Ishikawa (cell line): ENCODE measurements at regions not wholly inside any gene's neighbourhood (a gene's known extent, or its start where the extent isn't known, plus 50 kb on each side); places are given as distances from the start of the nearest gene placed in this dataset.

Experiments used
- CEBPB ChIP-seq: IDR thresholded peaks from 2 replicates; pipeline ENCODE4 v1.6.1; 2012
- CREB1 ChIP-seq: IDR thresholded peaks from 2 replicates; pipeline ENCODE4 v1.6.1; 2012; ENCODE audit warnings: low read depth
- EGR1 ChIP-seq: IDR thresholded peaks from 2 replicates; pipeline ENCODE4 v1.6.1; 2012
- EP300 ChIP-seq: IDR thresholded peaks from 2 replicates; pipeline ENCODE4 v1.6.1; 2012; ENCODE audit warnings: borderline replicate concordance
- FOXM1 ChIP-seq: IDR thresholded peaks from 2 replicates; pipeline ENCODE4 v1.6.1; 2012; ENCODE audit warnings: low read depth, borderline replicate concordance
- MAX ChIP-seq: IDR thresholded peaks from 2 replicates; pipeline ENCODE4 v1.6.1; 2012
- NFIC ChIP-seq: IDR thresholded peaks from 2 replicates; pipeline ENCODE4 v1.6.1; 2012
- RAD21 ChIP-seq: IDR thresholded peaks from 2 replicates; pipeline ENCODE4 v1.6.1; 2012; ENCODE audit warnings: low read depth
- TAF1 ChIP-seq: IDR thresholded peaks from 2 replicates; pipeline ENCODE4 v1.6.1; 2012; ENCODE audit warnings: low read depth, mild to moderate bottlenecking
- TCF12 ChIP-seq: IDR thresholded peaks from 2 replicates; pipeline ENCODE4 v1.6.1; 2012; ENCODE audit warnings: low read depth
- TEAD4 ChIP-seq: IDR thresholded peaks from 2 replicates; pipeline ENCODE4 v1.6.1; 2012
- USF1 ChIP-seq: IDR thresholded peaks from 2 replicates; pipeline ENCODE4 v1.6.1; 2012
- YY1 ChIP-seq: IDR thresholded peaks from 2 replicates; pipeline ENCODE4 v1.6.1; 2012; ENCODE audit warnings: low read depth
- ZBTB7A ChIP-seq: IDR thresholded peaks from 2 replicates; pipeline ENCODE4 v1.6.1; 2012; ENCODE audit warnings: low read depth
- TF ChIP-seq, protein P1 (sequence below): IDR thresholded peaks from 2 replicates; pipeline ENCODE4 v1.6.1; 2012; ENCODE audit warnings: low read depth, mild to moderate bottlenecking

GRCh38 chr12:40431169-40431568 lies 206.4 kb downstream of the LRRK2 start:
- TF ChIP-seq, protein P1, sequence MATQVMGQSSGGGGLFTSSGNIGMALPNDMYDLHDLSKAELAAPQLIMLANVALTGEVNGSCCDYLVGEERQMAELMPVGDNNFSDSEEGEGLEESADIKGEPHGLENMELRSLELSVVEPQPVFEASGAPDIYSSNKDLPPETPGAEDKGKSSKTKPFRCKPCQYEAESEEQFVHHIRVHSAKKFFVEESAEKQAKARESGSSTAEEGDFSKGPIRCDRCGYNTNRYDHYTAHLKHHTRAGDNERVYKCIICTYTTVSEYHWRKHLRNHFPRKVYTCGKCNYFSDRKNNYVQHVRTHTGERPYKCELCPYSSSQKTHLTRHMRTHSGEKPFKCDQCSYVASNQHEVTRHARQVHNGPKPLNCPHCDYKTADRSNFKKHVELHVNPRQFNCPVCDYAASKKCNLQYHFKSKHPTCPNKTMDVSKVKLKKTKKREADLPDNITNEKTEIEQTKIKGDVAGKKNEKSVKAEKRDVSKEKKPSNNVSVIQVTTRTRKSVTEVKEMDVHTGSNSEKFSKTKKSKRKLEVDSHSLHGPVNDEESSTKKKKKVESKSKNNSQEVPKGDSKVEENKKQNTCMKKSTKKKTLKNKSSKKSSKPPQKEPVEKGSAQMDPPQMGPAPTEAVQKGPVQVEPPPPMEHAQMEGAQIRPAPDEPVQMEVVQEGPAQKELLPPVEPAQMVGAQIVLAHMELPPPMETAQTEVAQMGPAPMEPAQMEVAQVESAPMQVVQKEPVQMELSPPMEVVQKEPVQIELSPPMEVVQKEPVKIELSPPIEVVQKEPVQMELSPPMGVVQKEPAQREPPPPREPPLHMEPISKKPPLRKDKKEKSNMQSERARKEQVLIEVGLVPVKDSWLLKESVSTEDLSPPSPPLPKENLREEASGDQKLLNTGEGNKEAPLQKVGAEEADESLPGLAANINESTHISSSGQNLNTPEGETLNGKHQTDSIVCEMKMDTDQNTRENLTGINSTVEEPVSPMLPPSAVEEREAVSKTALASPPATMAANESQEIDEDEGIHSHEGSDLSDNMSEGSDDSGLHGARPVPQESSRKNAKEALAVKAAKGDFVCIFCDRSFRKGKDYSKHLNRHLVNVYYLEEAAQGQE: no peak
- TF ChIP-seq FOXM1 (no peak), EGR1 (no peak), NFIC (no peak), CEBPB (no peak), EP300 (no peak), RAD21 (no peak), YY1 (no peak), TEAD4 (no peak), TCF12 (no peak), TAF1 (no peak)

GRCh38 chr12:40435251-40435650 lies 210.5 kb downstream of the LRRK2 start:
- TF ChIP-seq NFIC (no peak), FOXM1 (no peak), ZBTB7A (no peak), RAD21 (no peak), CEBPB (no peak), TEAD4 (no peak), USF1 (no peak), TCF12 (no peak), YY1 (no peak), TAF1 (no peak), CREB1 (no peak), EGR1 (no peak), MAX (no peak), EP300 (no peak)
- TF ChIP-seq, protein P1: no peak

GRCh38 chr12:40435951-40436350 lies 211.2 kb downstream of the LRRK2 start:
- TF ChIP-seq USF1 (no peak), TAF1 (no peak), CREB1 (no peak), EGR1 (no peak), TEAD4 (no peak), CEBPB (no peak)
- TF ChIP-seq, protein P1: no peak

- TF ChIP-seq ZBTB7A: no peak
- TF ChIP-seq YY1: no peak
- no peak for TF ChIP-seq TEAD4
- TF ChIP-seq EP300: no peak
- no peak for TF ChIP-seq MAX
- no peak for TF ChIP-seq CEBPB
- TF ChIP-seq NFIC: no peak
- TF ChIP-seq RAD21: no peak
- no peak for TF ChIP-seq TAF1
- no peak for TF ChIP-seq USF1
- TF ChIP-seq, protein P1: no peak
- TF ChIP-seq EGR1: no peak
- no peak for TF ChIP-seq CREB1
- no peak for TF ChIP-seq TCF12
- TF ChIP-seq FOXM1: no peak
Observed at GRCh38 chr12:40436564-40436963, 211.8 kb downstream of the LRRK2 start.
